ENCODE measurements at regions not wholly inside any gene's neighbourhood (a gene's known extent, or its start where the extent isn't known, plus 50 kb on each side); places are given as distances from the start of the nearest gene placed in this dataset.

DNA sequence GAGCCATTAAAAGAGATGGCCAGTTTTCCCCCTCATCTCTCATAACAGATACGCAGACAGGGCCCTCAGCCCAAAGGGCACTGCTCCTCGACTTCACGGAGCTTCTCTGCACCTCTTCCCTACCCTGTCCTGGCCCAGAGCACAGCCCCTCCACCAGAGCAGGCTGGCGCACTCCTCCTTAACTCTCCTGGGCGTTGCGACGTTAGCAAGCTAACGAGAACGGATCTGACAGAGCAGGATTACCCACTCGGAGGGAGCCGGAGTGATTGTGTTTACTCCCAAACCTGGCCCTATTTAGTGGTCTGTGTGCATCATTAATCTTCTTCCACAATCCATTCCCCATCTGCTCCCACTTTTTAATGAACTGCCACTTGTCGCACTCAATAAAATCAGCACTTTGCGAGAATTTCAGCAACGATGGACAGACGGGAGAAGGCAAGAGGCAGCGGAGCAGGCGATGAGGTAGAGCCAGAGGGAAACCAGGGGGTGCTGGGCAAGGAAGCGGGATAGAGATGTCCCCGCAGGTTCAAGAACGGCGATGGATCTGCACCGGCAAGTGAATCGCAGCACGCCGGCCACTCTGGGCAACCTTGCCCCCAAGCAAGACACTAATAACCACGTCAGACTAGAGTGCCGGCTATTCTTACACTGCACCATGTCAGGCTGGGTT lies 159.4 kb downstream of the BUD13 start:
- Histone ChIP-seq H3K9me3 (no peaks in the 10 kb centered on the region), H3K27ac (no peak overlapping the region), H3K4me1 (no peaks in the 10 kb centered on the region), H3K36me3 (no peaks in the 10 kb centered on the region), H3K4me3 (no peak overlapping the region), H3K27me3 (peaks cover 0 to 6% (median 0%) of the 10 kb centered on the region in 3 donors)
- intact Hi-C loops (cut with DNase I; ENCODE audit: low total_unique reads) = no loop called here
- in situ Hi-C loops (cut with MboI; ENCODE audit: low sequenced_read_pairs in 4 of 4) = no loop called here
- TF ChIP-seq POLR2A (IDR thresholded peaks at IDR 0.05) = no peak
- TF ChIP-seq, protein P1, sequence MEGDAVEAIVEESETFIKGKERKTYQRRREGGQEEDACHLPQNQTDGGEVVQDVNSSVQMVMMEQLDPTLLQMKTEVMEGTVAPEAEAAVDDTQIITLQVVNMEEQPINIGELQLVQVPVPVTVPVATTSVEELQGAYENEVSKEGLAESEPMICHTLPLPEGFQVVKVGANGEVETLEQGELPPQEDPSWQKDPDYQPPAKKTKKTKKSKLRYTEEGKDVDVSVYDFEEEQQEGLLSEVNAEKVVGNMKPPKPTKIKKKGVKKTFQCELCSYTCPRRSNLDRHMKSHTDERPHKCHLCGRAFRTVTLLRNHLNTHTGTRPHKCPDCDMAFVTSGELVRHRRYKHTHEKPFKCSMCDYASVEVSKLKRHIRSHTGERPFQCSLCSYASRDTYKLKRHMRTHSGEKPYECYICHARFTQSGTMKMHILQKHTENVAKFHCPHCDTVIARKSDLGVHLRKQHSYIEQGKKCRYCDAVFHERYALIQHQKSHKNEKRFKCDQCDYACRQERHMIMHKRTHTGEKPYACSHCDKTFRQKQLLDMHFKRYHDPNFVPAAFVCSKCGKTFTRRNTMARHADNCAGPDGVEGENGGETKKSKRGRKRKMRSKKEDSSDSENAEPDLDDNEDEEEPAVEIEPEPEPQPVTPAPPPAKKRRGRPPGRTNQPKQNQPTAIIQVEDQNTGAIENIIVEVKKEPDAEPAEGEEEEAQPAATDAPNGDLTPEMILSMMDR (IDR thresholded peaks at IDR 0.05 in 4 of 5, conservative IDR thresholded peaks at IDR 0.05 in 1 of 5) = no peak
- DNase-seq (no peak), ATAC-seq (no peak)

DNA sequence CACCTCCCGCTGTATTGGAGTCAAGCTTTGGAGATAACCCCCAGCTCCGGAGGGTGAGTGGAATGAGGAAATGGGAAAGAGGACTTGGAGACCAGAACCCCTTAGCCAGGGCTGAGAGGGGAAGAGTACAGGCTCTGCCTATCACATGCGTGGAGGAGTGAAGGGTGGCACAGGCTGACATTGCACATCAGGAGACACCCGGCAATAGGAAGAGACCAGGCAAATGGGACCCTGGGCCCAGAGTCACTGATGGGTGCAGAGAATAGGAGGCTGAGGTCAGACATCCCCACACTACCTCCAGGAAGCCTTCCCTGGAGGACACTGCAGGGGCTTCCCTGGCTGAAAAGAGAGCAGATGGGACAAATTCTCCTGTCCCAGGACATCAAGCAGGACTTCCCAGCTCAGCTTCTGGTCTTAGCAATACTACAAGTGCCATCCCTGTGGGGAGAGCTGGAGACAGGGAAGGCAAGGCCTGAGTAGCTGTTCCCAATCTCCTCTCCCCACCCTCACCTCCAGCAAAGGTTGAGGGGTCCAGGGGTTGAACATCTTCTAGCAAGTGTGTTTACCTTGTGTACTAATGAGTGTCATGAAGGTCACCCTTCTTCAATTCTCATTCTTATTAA lies 160.7 kb downstream of the BUD13 start:
- no peak for TF ChIP-seq POLR2A (IDR thresholded peaks at IDR 0.05)
- TF ChIP-seq, protein P1 (IDR thresholded peaks at IDR 0.05 in 4 of 5, conservative IDR thresholded peaks at IDR 0.05 in 1 of 5) = no peak
- ATAC-seq = no peak

DNA sequence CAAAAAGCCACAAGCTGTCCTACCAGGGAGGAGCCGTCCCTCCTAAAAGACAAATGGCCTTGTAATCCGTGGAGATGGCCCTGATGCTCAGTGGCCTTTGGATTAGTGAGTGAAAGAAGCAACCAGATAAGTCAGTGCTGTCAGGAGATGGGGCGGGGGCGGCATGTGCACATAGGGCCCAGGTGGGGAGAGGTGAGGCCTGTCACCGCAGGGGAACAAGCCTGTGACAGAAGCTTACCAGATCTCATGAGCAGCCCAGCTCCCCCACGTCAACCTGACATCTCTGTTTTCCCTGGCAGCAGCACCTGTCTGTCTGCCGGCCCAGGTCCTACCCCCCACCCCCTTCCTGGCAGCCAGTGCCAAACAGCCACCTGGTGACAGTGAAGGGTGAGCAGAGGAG lies 162.6 kb downstream of the BUD13 start:
- no peaks in the 10 kb centered on the region for H3K9me3 ChIP-seq
- H3K27ac ChIP-seq = no peak overlapping the region
- TF ChIP-seq, protein P1 (IDR thresholded peaks at IDR 0.05 in 4 of 5, conservative IDR thresholded peaks at IDR 0.05 in 1 of 5) = no peak
- no peak for TF ChIP-seq POLR2A (IDR thresholded peaks at IDR 0.05)
- peaks cover 0 to 6% (median 0%) of the 10 kb centered on the region in 3 donors for H3K27me3 ChIP-seq
- no peaks in the 10 kb centered on the region for H3K36me3 ChIP-seq
- in situ Hi-C loops (cut with MboI; ENCODE audit: low sequenced_read_pairs in 4 of 4) = no loop called here
- H3K4me3 ChIP-seq = no peak overlapping the region
- no peaks in the 10 kb centered on the region for H3K4me1 ChIP-seq
- ATAC-seq (no peak), DNase-seq (no peak)
- intact Hi-C loops (cut with DNase I; ENCODE audit: low total_unique reads) = no loop called here

More for the DNA sequence above, 160.7 kb downstream of the BUD13 start:
- in situ Hi-C loops (cut with MboI; ENCODE audit: low sequenced_read_pairs in 4 of 4) = no loop called here
- H3K9me3 ChIP-seq = no peaks in the 10 kb centered on the region
- no peak for DNase-seq
- H3K4me1 ChIP-seq = no peaks in the 10 kb centered on the region
- no peaks in the 10 kb centered on the region for H3K36me3 ChIP-seq
- intact Hi-C loops (cut with DNase I; ENCODE audit: low total_unique reads) = no loop called here
- H3K27me3 ChIP-seq = peaks cover 0 to 6% (median 0%) of the 10 kb centered on the region in 3 donors
- H3K4me3 ChIP-seq = no peak overlapping the region
- no peak overlapping the region for H3K27ac ChIP-seq

DNA sequence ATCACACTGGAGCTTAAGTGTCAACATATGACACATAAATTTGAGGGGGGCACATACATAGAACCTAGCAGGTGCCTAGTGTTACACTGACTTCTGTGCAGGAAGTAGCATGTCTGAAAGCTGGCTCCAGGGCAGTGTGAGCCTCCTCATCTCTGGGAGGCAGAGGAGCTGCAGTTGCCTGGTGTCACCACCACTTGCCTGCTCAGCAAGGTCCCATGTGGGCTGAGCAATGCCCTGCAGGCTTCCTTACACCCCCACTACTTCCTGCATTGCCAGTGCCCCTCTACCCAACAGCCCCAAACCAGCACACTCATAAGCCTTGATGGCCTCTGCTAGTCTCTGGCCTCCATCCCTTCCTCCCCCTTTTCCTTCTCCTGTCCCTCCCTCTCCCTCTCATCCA lies 165.8 kb downstream of the BUD13 start:
- peaks cover 0 to 3% (median 0%) of the 10 kb centered on the region in 3 donors for H3K27me3 ChIP-seq
- no peak overlapping the region for H3K27ac ChIP-seq
- no peaks in the 10 kb centered on the region for H3K4me1 ChIP-seq
- DNase-seq (no peak), ATAC-seq (no peak)
- no peak overlapping the region for H3K4me3 ChIP-seq
- intact Hi-C loops (cut with DNase I; ENCODE audit: low total_unique reads) (no loop called here), in situ Hi-C loops (cut with MboI; ENCODE audit: low sequenced_read_pairs in 4 of 4) (no loop called here)
- H3K9me3 ChIP-seq = no peaks in the 10 kb centered on the region
- TF ChIP-seq POLR2A (IDR thresholded peaks at IDR 0.05) = no peak
- TF ChIP-seq, protein P1 (IDR thresholded peaks at IDR 0.05 in 4 of 5, conservative IDR thresholded peaks at IDR 0.05 in 1 of 5) = no peak
- H3K36me3 ChIP-seq = no peaks in the 10 kb centered on the region

All from gastrocnemius medialis (tissue), 4 donors.